ENCODE measurements at regions not wholly inside any gene's neighbourhood (a gene's known extent, or its start where the extent isn't known, plus 50 kb on each side); places are given as distances from the start of the nearest gene placed in this dataset.
A peak's percentile ranks its signal among the peaks of the same experiment; 100 is the strongest.

DNA sequence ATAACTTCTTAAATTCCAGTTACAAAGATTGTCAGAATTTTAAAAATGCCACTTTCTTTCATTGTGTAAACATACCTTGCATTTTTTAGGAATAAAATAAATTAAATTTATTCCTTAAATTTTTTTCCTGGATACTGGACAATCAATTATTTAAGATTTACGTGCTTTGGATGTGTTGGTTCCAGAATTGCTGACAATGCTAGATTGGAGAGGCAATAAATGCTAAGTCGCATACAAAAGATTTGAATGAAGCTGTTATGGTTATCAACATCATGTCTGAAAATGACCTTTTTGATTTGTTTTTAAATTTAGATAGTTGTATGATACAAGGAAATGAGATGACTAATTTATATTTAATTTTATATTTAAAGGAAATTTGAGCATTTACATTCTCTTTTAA lies 89.2 kb upstream of the SEMA3A start:
- no peak overlapping the region for H3K4me3 ChIP-seq
- H3K36me3 ChIP-seq (replicated peaks; ENCODE audit: insufficient read depth, low read depth): no peaks in the 10 kb centered on the region
- peaks cover 6% of the 10 kb centered on the region for H3K4me1 ChIP-seq (ENCODE audit: insufficient read depth)
- H4K20me1 ChIP-seq (ENCODE audit: insufficient read depth, poor library complexity, severe bottlenecking): no peaks in the 10 kb centered on the region
- H3K4me2 ChIP-seq: no peak overlapping the region
- 97% methylated on average over 2 of the region's 2 CpGs for WGBS (ENCODE audit: low lambda C conversion rate, missing lambda C conversion rate)
- H3K27me3 ChIP-seq: no peaks in the 10 kb centered on the region
- TF ChIP-seq EZH2 (IDR thresholded peaks at IDR 0.05; ENCODE audit: borderline replicate concordance) (no peak), EZH2phosphoT487 (IDR thresholded peaks at IDR 0.05; ENCODE audit: low read depth, severe bottlenecking, unreplicated experiment) (no peak)
- TF ChIP-seq, protein P1, sequence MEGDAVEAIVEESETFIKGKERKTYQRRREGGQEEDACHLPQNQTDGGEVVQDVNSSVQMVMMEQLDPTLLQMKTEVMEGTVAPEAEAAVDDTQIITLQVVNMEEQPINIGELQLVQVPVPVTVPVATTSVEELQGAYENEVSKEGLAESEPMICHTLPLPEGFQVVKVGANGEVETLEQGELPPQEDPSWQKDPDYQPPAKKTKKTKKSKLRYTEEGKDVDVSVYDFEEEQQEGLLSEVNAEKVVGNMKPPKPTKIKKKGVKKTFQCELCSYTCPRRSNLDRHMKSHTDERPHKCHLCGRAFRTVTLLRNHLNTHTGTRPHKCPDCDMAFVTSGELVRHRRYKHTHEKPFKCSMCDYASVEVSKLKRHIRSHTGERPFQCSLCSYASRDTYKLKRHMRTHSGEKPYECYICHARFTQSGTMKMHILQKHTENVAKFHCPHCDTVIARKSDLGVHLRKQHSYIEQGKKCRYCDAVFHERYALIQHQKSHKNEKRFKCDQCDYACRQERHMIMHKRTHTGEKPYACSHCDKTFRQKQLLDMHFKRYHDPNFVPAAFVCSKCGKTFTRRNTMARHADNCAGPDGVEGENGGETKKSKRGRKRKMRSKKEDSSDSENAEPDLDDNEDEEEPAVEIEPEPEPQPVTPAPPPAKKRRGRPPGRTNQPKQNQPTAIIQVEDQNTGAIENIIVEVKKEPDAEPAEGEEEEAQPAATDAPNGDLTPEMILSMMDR (IDR thresholded peaks at IDR 0.05; ENCODE audit: poor library complexity): no peak
- no peak for DNase-seq (ENCODE audit: low spot score)
- no peaks in the 10 kb centered on the region for H3K79me2 ChIP-seq
- no peak overlapping the region for H3K27ac ChIP-seq
- no peaks in the 10 kb centered on the region for H3K9me2 ChIP-seq (replicated peaks; ENCODE audit: insufficient read depth)
- H2AFZ ChIP-seq: no peak overlapping the region
- no peaks in the 10 kb centered on the region for H3K9me3 ChIP-seq (ENCODE audit: low read depth)

DNA sequence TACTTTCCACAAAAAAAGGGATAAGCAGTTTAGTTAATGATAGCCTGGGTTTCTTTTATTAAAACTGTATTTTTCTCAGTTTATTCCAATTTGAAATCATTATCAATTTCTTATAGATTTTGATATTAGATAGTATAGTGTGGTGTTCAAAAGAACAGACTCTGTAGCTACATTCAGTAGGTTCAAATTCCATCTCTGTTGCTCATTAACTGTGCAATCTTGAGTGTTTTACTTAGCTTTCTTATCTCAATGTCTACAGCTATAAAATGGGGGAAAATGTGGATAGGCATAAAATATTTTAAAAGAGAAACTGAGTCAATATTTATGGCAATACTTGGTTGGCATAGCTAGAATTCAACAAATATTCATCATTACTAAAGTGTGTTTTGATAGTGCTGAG lies 86.9 kb upstream of the SEMA3A start:
- no peaks in the 10 kb centered on the region for H3K36me3 ChIP-seq (replicated peaks; ENCODE audit: insufficient read depth, low read depth)
- H4K20me1 ChIP-seq (ENCODE audit: insufficient read depth, poor library complexity, severe bottlenecking): no peaks in the 10 kb centered on the region
- H2AFZ ChIP-seq: no peak overlapping the region
- peaks cover 6% of the 10 kb centered on the region for H3K4me1 ChIP-seq (ENCODE audit: insufficient read depth)
- peak overlapping the region; percentile 50 for H3K27ac ChIP-seq
- DNase-seq (ENCODE audit: low spot score): no peak
- no peaks in the 10 kb centered on the region for H3K79me2 ChIP-seq
- no peak overlapping the region for H3K4me3 ChIP-seq
- no peaks in the 10 kb centered on the region for H3K27me3 ChIP-seq
- H3K9me3 ChIP-seq (ENCODE audit: low read depth): no peaks in the 10 kb centered on the region
- no peaks in the 10 kb centered on the region for H3K9me2 ChIP-seq (replicated peaks; ENCODE audit: insufficient read depth)
- H3K4me2 ChIP-seq: no peak overlapping the region
- TF ChIP-seq, protein P1 (IDR thresholded peaks at IDR 0.05; ENCODE audit: poor library complexity): no peak
- TF ChIP-seq EZH2 (IDR thresholded peaks at IDR 0.05; ENCODE audit: borderline replicate concordance) (no peak), EZH2phosphoT487 (IDR thresholded peaks at IDR 0.05; ENCODE audit: low read depth, severe bottlenecking, unreplicated experiment) (no peak)

DNA sequence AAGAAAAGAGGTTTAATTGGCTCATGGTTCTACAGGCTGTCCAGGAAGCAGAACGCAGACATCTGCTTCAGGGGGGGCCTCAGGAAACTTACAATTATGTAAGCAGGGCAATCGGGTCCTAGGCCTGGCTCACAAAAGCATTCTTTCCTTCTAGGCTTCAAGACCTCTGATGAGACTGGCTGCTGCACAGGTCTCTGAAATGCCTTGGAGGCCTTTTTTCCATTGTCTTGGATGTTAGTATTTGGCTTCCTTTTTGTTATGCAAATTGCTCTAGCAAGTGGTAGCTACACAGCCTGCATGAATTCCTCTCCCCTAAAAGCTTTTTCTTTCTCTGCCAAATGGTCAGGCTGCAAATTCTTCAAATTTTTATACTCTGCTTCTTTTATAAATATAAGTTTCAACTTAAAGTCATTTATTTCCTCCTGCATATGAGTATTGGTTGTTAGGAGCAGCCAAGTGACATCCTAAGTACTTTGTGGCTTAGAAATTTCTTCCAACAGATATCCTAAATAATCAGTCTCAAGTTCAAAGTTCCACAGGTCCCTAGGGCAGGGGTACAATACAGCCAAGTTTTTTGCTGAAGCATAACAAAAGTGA lies 83.1 kb upstream of the SEMA3A start:
- WGBS (ENCODE audit: low lambda C conversion rate, missing lambda C conversion rate): 41% methylated on average over 2 of the region's 2 CpGs

More for the DNA sequence above, 83.1 kb upstream of the SEMA3A start:
- H3K4me3 ChIP-seq: no peak overlapping the region
- peaks cover 15% of the 10 kb centered on the region for H3K4me1 ChIP-seq (ENCODE audit: insufficient read depth)
- H3K36me3 ChIP-seq (replicated peaks; ENCODE audit: insufficient read depth, low read depth): no peaks in the 10 kb centered on the region
- H4K20me1 ChIP-seq (ENCODE audit: insufficient read depth, poor library complexity, severe bottlenecking): no peaks in the 10 kb centered on the region
- H3K27me3 ChIP-seq: no peaks in the 10 kb centered on the region
- H3K4me2 ChIP-seq: no peak overlapping the region
- H3K9me3 ChIP-seq (ENCODE audit: low read depth): no peaks in the 10 kb centered on the region
- no peak overlapping the region for H3K27ac ChIP-seq
- DNase-seq (ENCODE audit: low spot score): no peak
- no peaks in the 10 kb centered on the region for H3K9me2 ChIP-seq (replicated peaks; ENCODE audit: insufficient read depth)
- H3K79me2 ChIP-seq: no peaks in the 10 kb centered on the region
- H2AFZ ChIP-seq: no peak overlapping the region
- TF ChIP-seq EZH2phosphoT487 (IDR thresholded peaks at IDR 0.05; ENCODE audit: low read depth, severe bottlenecking, unreplicated experiment): no peak
- TF ChIP-seq, protein P1 (IDR thresholded peaks at IDR 0.05; ENCODE audit: poor library complexity): no peak
- no peak for TF ChIP-seq EZH2 (IDR thresholded peaks at IDR 0.05; ENCODE audit: borderline replicate concordance)
